ENCODE measurements at regions not wholly inside any gene's neighbourhood (a gene's known extent, or its start where the extent isn't known, plus 50 kb on each side); places are given as distances from the start of the nearest gene placed in this dataset.
"Not testable (repeated sequence)": the region's sequence is repeated elsewhere in the genome, so short reads cannot be mapped to it uniquely, and the experiment has no call there.

- no peak for TF ChIP-seq CTCF (IDR thresholded peaks at IDR 0.05; ENCODE audit: insufficient read depth, missing control alignments)
- FAIRE-seq = no peak
- no peak for DNase-seq (ENCODE audit: insufficient read length, low spot score)
Observed at GRCh38 chr10:65083222-65083621, 1562.0 kb downstream of the REEP3 start.

- FAIRE-seq (no peak), DNase-seq (ENCODE audit: insufficient read length, low spot score) (no peak)
- TF ChIP-seq CTCF (IDR thresholded peaks at IDR 0.05; ENCODE audit: insufficient read depth, missing control alignments) = no peak
Observed at GRCh38 chr10:65090991-65091390, 1569.8 kb downstream of the REEP3 start.

GRCh38 chr10:65100146-65100545 lies 1578.9 kb downstream of the REEP3 start:
- TF ChIP-seq CTCF (IDR thresholded peaks at IDR 0.05; ENCODE audit: insufficient read depth, missing control alignments) = no peak
- no peak for DNase-seq (ENCODE audit: insufficient read length, low spot score)
- no peak for FAIRE-seq

- not testable (repeated sequence) for FAIRE-seq; DNase-seq (ENCODE audit: insufficient read length, low spot score)
Observed at GRCh38 chr10:65100881-65101280, 1579.7 kb downstream of the REEP3 start.

GRCh38 chr10:65110009-65110408 lies 1588.8 kb downstream of the REEP3 start:
- no peak for TF ChIP-seq CTCF (IDR thresholded peaks at IDR 0.05; ENCODE audit: insufficient read depth, missing control alignments)
- DNase-seq (ENCODE audit: insufficient read length, low spot score) = no peak
- FAIRE-seq = no peak

GRCh38 chr10:65111059-65111458 lies 1589.9 kb downstream of the REEP3 start:
- FAIRE-seq; DNase-seq (ENCODE audit: insufficient read length, low spot score): not testable (repeated sequence)

GRCh38 chr10:65112573-65112972 lies 1591.4 kb downstream of the REEP3 start:
- no peak for FAIRE-seq
- DNase-seq (ENCODE audit: insufficient read length, low spot score) = no peak
- TF ChIP-seq CTCF (IDR thresholded peaks at IDR 0.05; ENCODE audit: insufficient read depth, missing control alignments) = no peak

- DNase-seq (ENCODE audit: insufficient read length, low spot score) (no peak), FAIRE-seq (no peak)
- TF ChIP-seq CTCF (IDR thresholded peaks at IDR 0.05; ENCODE audit: insufficient read depth, missing control alignments) = no peak
Observed at GRCh38 chr10:65123120-65123519, 1601.9 kb downstream of the REEP3 start.

Data from D721Med (cell line).